GM19035 (cell line): ENCODE measurements at regions not wholly inside any gene's neighbourhood (a gene's known extent, or its start where the extent isn't known, plus 50 kb on each side); places are given as distances from the start of the nearest gene placed in this dataset.

Experiments used
- ATAC-seq: cut with Tn5 transposase; IDR thresholded peaks from one replicate; pipeline ENCODE4 v1.9.1; 2021; ENCODE audit not compliant: unreplicated experiment

DNA sequence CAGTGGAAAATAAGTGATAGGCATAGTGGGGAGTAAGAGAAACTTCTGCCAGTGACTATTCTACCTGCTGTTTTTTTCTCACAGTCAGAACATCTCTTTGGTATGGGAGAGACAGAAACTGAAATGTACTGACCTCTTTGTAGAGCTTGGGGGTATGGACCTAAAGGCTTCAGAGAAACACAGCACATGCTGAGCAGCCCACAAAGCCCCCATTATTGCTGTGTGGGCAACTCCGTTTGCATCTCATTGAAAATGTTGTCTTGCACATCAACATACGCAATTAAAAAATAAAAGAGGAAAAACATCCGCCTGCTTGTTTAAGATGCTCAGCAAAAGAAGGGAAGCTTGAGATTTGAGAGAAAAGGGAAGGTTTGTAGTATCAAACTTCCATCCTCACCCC, 443.4 kb upstream of the SEMA6D start:
- ATAC-seq, result no peak

DNA sequence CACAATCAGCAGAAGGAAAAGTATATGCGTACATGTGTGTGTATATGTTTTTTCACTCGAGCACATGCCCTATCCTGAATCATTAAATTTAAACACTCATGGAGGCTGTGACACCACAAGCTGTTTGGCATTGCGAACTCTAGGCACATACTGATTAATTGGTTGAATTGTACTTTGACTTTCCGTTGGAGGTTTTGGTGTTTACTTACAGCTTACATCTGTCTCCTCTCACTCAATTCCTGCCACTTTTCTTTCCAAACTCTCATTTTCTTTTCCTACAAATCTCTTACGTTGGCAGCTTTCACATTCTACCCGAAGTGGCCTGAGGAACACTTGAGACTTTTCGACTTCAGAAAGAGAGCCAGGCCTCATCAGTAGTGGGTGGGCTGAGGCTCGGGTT, 434.1 kb upstream of the SEMA6D start:
- no peak for ATAC-seq

DNA sequence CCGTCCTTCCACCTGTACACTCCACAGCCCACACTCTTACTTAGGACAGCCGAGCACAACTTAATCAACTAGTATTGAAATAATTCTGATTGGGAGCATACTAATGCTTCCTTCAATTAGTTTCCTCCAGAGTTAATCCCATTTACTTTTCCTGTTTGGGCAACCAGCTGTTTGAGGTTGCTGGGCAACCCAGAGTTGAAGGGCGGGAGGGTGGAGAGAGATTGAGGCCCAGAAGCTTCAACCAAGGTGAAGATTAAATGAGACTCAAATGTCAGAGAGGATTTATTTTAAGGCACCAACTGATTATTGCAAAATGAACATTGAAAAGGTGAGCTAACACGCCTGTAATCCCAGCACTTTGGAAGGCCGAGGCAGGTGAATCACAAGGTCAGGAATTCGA, 428.5 kb upstream of the SEMA6D start:
- no peak for ATAC-seq

GRCh38 chr15:47289656-47290055, 427.6 kb upstream of the SEMA6D start:
- no peak for ATAC-seq

DNA sequence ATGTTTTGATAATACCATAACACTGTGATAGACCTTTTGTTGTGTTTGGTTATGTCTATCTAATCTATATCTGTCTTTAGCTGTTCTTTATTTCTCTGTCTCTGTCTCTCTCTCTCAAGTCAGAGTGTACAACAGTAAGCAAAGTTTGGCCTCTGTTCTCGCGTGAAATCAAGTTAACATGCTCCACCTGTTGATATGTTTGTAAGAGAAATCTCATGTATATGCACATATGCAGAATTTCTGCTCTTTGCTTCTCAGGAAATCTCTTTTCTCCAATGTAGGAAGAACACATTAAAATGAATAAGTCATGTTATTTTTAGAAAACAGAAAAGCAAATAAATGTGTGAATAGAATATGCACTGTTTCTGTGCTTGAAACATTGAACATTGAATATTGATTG, 425.5 kb upstream of the SEMA6D start:
- no peak for ATAC-seq

DNA sequence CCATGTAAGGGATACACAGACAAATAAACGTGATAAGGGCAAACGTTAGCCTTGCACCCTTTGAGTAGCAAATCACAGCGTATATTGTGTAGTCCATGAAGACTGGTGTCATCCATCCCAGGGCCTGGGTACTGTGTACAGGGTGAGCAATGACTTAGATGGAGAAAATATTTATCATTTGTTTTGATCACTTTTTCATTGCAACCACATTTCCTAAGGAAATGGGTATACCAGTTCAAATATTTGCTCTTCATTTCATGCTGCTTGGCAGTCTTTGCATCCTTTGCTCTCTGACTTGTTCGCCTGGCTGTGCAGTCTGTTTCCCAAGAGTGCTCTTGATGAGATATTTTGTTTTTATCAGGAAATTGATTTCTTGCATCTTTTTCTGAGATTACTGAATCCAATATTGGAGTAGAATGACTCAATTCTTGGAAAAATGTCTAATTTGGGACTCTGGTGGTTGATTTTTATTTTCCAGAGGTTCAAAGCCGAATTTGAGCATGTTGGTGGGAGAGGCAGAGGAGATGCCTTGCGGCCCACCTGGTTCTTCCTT, 424.6 kb upstream of the SEMA6D start:
- no peak for ATAC-seq

GRCh38 chr15:47293466-47294162, 423.7 kb upstream of the SEMA6D start:
- ATAC-seq, result no peak

DNA sequence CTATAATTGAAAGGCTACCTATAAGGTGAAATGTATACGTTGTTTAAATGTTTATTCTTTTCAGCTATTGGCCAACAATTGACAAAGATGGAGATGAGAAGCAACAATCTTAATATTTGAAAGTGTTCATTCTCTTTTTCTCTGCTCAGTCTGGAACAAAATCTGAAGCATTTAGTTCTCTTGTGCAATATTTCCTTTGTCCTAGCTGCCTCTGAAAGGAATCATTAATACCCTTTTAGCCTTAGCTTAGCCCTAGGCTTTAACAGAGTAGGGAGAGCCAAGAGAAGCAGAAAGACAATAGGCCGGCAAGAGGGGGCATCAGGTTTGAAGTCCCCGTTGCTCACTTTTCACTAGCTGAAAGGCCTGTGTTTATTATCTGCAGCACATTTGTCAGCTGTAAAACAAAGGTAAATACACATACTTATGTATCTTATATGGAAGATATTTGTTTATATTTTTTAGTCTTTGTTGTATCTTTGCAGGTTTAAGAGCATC, 422.5 kb upstream of the SEMA6D start:
- no peak for ATAC-seq

DNA sequence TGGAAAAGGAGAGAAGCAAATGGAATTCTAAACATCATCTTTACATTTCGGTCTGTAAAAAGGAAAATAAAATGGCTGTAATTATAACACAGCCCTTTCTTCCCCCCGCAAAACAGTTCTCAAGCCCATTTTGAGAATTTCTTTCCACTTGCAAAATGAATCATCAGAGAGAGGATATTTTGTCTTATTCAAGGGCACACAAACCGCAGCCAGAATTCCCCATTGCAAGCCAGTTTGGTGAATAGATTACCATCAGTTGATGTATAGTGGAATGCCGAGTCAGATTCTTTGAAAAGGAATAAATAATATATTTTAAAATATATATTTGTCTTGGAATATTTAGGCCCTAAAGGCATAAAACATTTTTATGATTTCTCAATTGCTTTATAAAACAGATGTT, 420.4 kb upstream of the SEMA6D start:
- ATAC-seq, result no peak

DNA sequence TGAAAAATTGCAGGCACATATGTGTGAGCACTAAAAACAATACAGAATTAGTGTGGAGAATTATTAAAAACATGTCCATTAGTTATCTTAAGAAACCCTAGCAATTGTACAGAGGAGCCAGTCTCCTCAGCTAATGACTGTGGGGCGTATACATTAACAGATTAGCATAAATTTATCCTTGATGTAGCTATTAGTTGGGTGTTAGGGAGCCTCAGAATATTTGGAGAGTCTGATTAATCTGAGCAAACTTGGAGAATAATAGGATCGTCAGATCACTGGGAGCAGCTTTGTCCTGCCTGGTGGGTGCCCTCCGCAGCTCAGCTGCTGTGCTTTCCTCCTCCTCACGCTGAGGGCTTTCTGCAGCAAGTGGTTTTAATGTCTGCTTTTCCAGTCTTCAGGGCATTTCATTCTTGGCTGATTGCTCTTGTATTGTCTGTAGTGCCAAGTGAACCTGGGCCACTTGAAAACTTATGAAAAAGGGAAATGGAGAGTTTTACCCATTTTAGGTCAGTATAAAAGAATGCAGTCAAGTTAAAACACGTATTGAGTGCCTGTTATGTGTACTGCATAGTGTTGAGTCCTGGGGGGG, 417.4 kb upstream of the SEMA6D start:
- no peak for ATAC-seq

DNA sequence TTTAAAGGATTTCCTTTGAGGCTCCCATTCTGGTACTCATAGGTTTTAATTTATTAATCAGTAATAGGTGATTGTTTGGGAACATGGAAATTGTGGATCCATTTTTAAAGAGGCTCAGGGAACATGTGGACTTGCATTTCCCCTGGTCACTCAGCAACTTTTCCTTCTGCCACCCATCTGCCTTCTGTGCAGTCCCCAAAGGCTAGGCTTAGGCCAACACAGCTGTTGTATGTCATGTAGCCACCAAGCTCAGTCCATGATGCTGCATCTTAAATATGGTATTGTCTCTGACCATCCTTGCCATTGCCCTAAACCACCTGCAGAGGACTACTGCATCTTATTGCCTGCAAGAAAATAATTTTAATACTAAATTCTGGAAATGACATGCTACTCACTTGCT, 416.7 kb upstream of the SEMA6D start:
- no peak for ATAC-seq

- no peak for ATAC-seq
Measured at GRCh38 chr15:47301481-47301880, 415.8 kb upstream of the SEMA6D start.

- no peak for ATAC-seq
Measured at GRCh38 chr15:47304656-47305055, 412.6 kb upstream of the SEMA6D start.

- no peak for ATAC-seq
Measured at GRCh38 chr15:47312161-47312560, 405.1 kb upstream of the SEMA6D start.

GRCh38 chr15:47326410-47327333, 390.6 kb upstream of the SEMA6D start:
- no peak for ATAC-seq

DNA sequence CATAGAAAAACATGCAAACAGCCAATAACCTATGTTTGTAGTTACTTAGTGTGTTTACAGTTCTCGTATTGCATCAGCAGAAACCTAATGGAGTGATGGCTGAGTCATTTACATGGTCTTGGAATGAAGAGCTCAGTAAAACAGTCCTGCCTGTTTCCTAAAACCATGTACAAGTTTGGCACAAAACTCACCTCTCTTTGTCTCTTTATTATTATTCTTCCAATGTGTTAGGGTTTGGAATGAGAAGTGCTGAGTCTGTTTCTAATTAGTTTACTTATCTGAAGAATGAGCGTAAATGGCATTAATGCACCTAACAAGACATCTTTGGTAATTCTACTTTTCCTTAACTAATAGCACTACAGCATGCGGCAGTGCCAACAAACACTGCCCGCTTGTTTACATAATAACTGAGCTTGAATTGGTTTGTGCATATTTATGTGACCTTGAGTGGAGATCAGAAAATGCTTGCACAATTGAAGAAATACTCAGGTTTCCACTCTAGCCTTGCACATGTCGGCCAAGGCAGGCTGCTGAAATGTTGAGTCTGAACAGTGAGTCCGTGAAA, 385.4 kb upstream of the SEMA6D start:
- ATAC-seq, result no peak

DNA sequence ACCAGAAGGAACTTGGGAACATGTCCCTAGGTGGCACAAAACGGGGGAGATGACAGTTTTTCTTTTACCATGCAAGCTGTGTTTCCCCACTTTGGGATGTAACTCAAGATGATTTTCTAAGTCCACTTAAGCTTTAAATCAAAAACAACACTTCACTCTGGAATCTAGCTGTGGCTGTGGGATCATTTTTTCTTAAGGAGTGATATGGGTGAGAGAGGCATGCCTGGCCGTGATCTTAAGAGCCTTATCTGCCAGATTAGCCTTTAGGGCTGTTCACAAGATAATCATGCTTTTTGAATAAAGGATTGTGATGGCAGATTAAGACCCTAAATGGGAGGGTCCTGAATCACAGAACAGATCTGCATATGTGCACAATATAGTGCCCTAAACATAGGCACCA, 384.8 kb upstream of the SEMA6D start:
- ATAC-seq, result no peak

DNA sequence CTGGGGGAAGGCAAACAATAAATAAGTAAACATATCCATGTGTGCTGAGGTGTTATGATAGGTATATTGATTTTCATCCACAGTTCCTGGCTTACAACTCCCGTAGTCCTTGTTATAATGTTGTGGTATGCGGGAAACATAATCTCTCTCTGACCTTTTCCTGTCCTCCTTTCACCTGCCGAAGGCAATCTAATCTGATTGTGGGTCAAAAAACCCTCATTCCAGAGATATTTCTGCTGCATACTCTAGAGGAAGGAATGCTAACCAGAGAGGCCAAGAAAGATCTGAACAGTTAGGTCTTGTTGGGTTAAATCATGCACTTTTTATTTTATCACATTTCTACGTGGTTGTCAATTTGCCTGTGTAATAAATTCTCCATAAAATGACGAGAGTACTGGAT, 383.6 kb upstream of the SEMA6D start:
- no peak for ATAC-seq

GRCh38 chr15:47334805-47335535, 382.3 kb upstream of the SEMA6D start:
- no peak for ATAC-seq

DNA sequence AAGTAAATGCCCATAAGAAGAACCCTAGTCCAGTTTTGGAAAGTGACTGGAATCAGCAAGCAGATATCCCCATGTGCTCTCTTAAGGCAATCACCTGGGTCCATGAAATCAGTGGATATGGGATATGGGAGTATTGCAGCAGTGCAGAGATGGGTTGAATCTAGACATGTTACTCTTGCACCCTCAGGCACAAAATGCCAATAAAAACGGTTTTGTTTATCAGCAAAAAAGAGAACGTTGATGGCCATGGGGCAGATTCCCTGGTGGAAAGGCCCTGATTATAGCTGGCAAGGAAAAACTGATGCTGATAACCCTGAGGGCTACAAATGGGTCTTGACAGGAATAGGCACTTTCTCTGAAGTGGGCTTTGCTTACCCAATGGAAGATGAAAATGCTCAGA, 380.2 kb upstream of the SEMA6D start:
- no peak for ATAC-seq

DNA sequence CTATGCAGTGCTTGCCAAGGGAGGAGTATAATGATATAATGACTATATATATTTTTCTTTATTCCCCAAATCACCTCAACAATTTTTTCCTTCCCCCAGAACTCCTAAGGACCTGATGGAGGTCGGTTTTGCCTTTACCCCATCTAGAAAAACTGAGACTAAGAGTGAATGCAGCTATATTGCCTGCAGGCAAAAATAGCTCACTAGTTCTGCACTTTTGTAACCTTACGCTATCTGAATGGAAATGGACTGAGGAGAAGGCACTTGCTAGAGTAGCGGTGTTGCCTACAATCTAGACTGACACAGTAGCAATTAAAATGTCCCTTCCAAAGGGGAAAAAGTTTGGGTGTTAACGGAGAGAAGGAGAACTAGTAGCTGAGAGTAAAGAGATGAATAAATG, 379.5 kb upstream of the SEMA6D start:
- ATAC-seq, result no peak
